Thoracic aorta (tissue), 2 donors: ENCODE measurements at regions not wholly inside any gene's neighbourhood (a gene's known extent, or its start where the extent isn't known, plus 50 kb on each side); places are given as distances from the start of the nearest gene placed in this dataset.

ENCODE experiments used
- ATAC-seq: fragments of 150-250 bp; one replicate; pipeline ENCODE4 v1.8.0; 2017; ENCODE audit warnings: low read depth; ENCODE audit not compliant: insufficient number of reproducible peaks, low FRiP score
- DNase-seq: peaks from one replicate; pipeline ENCODE4 v3.0.0-alpha.2; 2020; ENCODE audit warnings: low spot score
- H3K27ac ChIP-seq, 2 donors: fragments of 200-600 bp; sonication (generic); 1 replicate in 1 of 2; 2 replicates in 1 of 2; pipeline ENCODE4 v1.5.1; 2016; ENCODE audit warnings: mild to moderate bottlenecking in 2 of 2, moderate library complexity in 2 of 2
- H3K27me3 ChIP-seq: fragments of 200-600 bp; sonication (generic); replicated peaks from 2 replicates; pipeline ENCODE4 v1.6.0; 2016; ENCODE audit warnings: mild to moderate bottlenecking; ENCODE audit not compliant: insufficient read depth
- H3K36me3 ChIP-seq: fragments of 200-600 bp; sonication (generic); one replicate; pipeline ENCODE4 v1.5.1; 2016
- H3K4me1 ChIP-seq, 2 donors: fragments of 200-600 bp; sonication (generic); 1 replicate in 1 of 2; 2 replicates in 1 of 2; pipeline versions ENCODE4 v1.5.1 to v1.6.0; 2016; ENCODE audit warnings: low read depth in 2 of 2, mild to moderate bottlenecking in 1 of 2; ENCODE audit not compliant: control insufficient read depth in 1 of 2
- H3K4me3 ChIP-seq: fragments of 200-600 bp; sonication (generic); 2 replicates; pipeline ENCODE4 v1.5.1; 2016; ENCODE audit warnings: mild to moderate bottlenecking
- H3K9me3 ChIP-seq: fragments of 200-600 bp; sonication (generic); 2 replicates; pipeline ENCODE4 v1.5.1; 2016
- TF ChIP-seq, protein P1 (sequence below): fragments of 200-600 bp; sonication (generic); IDR thresholded peaks from one replicate; pipeline ENCODE4 v1.5.1; 2019; ENCODE audit warnings: antibody characterized with exemption

DNA sequence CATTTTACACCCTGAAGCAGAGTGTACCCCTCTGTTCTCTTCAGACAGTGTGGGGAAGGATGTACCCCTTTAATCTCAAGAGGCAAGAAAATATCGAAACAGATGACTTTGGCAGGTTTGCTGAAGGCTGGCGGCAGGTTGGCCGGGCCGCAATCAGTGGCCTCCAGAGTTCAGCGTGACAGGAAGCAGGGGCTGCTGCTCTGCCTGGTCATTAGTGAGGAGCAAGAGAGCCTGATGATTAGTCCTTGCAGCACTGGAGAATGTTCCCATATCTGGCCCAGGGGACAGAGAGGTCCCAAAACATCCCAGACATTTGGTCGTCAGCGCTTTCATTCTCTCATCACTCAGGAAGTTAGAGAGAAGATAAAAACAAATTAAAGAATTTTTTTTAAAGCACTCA is 352.8 kb downstream of the SPRY1 start:
- Histone ChIP-seq H3K4me3 (no peak overlapping the region), H3K36me3 (no peaks in the 10 kb centered on the region), H3K4me1 (peaks cover 7 to 8% of the 10 kb centered on the region in 2 donors), H3K9me3 (no peaks in the 10 kb centered on the region), H3K27ac (no peak overlapping the region), H3K27me3 (no peaks in the 10 kb centered on the region)
- TF ChIP-seq, protein P1, sequence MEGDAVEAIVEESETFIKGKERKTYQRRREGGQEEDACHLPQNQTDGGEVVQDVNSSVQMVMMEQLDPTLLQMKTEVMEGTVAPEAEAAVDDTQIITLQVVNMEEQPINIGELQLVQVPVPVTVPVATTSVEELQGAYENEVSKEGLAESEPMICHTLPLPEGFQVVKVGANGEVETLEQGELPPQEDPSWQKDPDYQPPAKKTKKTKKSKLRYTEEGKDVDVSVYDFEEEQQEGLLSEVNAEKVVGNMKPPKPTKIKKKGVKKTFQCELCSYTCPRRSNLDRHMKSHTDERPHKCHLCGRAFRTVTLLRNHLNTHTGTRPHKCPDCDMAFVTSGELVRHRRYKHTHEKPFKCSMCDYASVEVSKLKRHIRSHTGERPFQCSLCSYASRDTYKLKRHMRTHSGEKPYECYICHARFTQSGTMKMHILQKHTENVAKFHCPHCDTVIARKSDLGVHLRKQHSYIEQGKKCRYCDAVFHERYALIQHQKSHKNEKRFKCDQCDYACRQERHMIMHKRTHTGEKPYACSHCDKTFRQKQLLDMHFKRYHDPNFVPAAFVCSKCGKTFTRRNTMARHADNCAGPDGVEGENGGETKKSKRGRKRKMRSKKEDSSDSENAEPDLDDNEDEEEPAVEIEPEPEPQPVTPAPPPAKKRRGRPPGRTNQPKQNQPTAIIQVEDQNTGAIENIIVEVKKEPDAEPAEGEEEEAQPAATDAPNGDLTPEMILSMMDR = no peak
- ATAC-seq (no peak), DNase-seq (no peak)

DNA sequence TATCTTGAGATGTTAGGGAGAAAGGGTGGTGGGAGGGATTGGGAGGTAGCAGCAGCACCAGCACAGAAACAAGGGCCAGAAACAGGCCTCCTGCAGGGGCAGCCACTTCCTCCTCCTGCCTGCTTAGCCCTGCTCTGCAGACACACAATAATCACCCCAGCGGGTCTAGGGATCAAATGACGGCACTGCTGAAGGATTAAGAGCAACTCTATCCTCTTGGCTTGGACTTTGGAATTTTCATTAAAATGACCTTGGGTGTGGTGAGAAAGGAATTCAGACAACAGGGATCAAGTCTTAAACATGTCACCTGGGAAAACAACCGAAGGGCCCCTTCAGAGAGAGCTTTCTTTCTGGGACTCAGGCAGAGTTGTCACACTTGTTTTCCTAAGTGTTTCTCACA is 353.4 kb downstream of the SPRY1 start:
- TF ChIP-seq, protein P1 = no peak
- H3K27ac ChIP-seq = no peak overlapping the region
- H3K4me1 ChIP-seq = peaks cover under 1 to 1% of the 10 kb centered on the region in 2 donors
- no peaks in the 10 kb centered on the region for H3K36me3 ChIP-seq
- no peak overlapping the region for H3K4me3 ChIP-seq
- no peak for DNase-seq
- no peaks in the 10 kb centered on the region for H3K27me3 ChIP-seq
- H3K9me3 ChIP-seq = no peaks in the 10 kb centered on the region
- ATAC-seq = no peak

GRCh38 chr4:123755655-123756054 is 359.1 kb downstream of the SPRY1 start:
- H3K4me3 ChIP-seq = no peak overlapping the region
- no peak for DNase-seq
- no peaks in the 10 kb centered on the region for H3K27me3 ChIP-seq
- no peak overlapping the region for H3K27ac ChIP-seq
- H3K4me1 ChIP-seq = no peaks in the 10 kb centered on the region
- no peak for ATAC-seq
- TF ChIP-seq, protein P1 = no peak
- H3K9me3 ChIP-seq = no peaks in the 10 kb centered on the region
- no peaks in the 10 kb centered on the region for H3K36me3 ChIP-seq

DNA sequence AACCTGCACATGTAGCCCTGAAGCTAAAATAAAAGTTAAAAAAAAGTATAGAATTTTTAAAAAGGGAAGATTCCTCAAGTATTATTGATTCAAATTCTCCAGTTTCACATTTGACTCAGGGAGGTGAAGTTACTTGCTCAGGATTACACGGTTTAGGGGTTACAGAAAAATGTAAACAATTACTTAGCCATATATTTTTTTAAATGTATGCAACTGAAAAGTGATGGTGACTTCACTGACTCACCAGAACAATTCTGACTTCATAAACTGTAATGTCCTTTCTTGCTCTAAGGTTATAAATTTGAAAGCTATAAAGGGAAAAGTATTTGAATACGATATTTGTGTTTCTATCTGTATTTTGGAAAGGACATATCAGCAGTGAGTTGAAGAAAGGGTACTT is 371.2 kb downstream of the SPRY1 start:
- Histone ChIP-seq H3K4me3 (no peak overlapping the region), H3K9me3 (no peaks in the 10 kb centered on the region), H3K4me1 (no peaks in the 10 kb centered on the region), H3K27me3 (no peaks in the 10 kb centered on the region), H3K27ac (no peak overlapping the region), H3K36me3 (no peaks in the 10 kb centered on the region)
- no peak for DNase-seq
- no peak for ATAC-seq
- TF ChIP-seq, protein P1 = no peak

DNA sequence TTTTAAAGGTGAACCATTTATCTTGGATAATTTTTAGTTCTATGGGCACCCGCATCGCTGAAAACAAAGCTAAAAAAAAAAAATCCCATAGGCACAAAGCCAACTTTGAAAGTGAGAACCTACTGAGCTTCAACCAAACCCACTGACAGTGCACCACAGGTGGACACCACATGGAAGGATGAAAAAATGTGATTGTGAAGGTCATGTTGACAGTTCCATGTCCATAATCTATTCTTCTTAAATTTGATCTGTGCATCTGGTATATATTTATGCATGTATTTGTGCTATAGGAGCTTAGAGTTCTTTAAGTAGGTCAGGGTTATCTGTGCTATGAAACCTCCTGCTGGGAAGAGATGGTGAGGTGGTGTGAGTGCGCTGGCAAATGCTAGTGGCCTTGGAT is 374.3 kb downstream of the SPRY1 start:
- no peaks in the 10 kb centered on the region for H3K36me3 ChIP-seq
- TF ChIP-seq, protein P1 = no peak
- DNase-seq (no peak), ATAC-seq (no peak)
- no peaks in the 10 kb centered on the region for H3K27me3 ChIP-seq
- H3K9me3 ChIP-seq = no peaks in the 10 kb centered on the region
- no peak overlapping the region for H3K4me3 ChIP-seq
- no peak overlapping the region for H3K27ac ChIP-seq
- H3K4me1 ChIP-seq = no peaks in the 10 kb centered on the region
